Caco-2 (cell line): ENCODE measurements at regions not wholly inside any gene's neighbourhood (a gene's known extent, or its start where the extent isn't known, plus 50 kb on each side); places are given as distances from the start of the nearest gene placed in this dataset.

Experiments used
- BruUV-seq: library from RNA; stranded (reverse); fragments of 400-500 nt; replicated peaks from 2 replicates; lab custom pipeline; 2021; lab: Mats Ljungman, UMichigan
- CTCF ChIA-PET: fragments of 300-600 bp; sonication (Branson Sonifier 250); formaldehyde crosslinking; loops from one replicate; lab custom pipeline; 2022; ENCODE audit warnings: antibody characterized with exemption; lab: Charles Lee
- POLR2A ChIA-PET: fragments of 300-600 bp; sonication (Branson Sonifier 250); formaldehyde crosslinking; loops from one replicate; lab custom pipeline; 2022; ENCODE audit warnings: antibody characterized with exemption; lab: Charles Lee
- DNase-seq, 2 experiments: peaks; one replicate each; pipeline versions ENCODE4 v3.0.0 to v3.0.0-alpha.2; 2020 to 2022
- H3K27me3 ChIP-seq: replicated peaks from 2 replicates; pipeline ENCODE4 v1.6.0; 2011; ENCODE audit warnings: low read length; ENCODE audit not compliant: control insufficient read depth, insufficient read depth
- H3K36me3 ChIP-seq: 2 replicates; pipeline ENCODE4 v1.5.1; 2011; ENCODE audit warnings: low read length; ENCODE audit not compliant: control insufficient read depth, insufficient read depth
- H3K4me1 ChIP-seq: fragments of 250-450 bp; sonication (Bioruptor Pico); 2 replicates; pipeline ENCODE4 v1.5.1; 2020; ENCODE audit warnings: mild to moderate bottlenecking
- H3K4me3 ChIP-seq: 2 replicates; pipeline ENCODE4 v1.5.1; 2011; ENCODE audit warnings: low read depth, mild to moderate bottlenecking, control low read depth, low read length
- H3K9me3 ChIP-seq: fragments of 250-450 bp; sonication (Bioruptor Pico); 2 replicates; pipeline ENCODE4 v1.5.1; 2020; ENCODE audit warnings: mild to moderate bottlenecking, moderate library complexity
- H3K27ac Mint-ChIP-seq: one replicate; pipeline ENCODE4 v1.8.0; 2022; ENCODE audit warnings: mixed read lengths; ENCODE audit not compliant: unreplicated experiment
- H3K27me3 Mint-ChIP-seq: one replicate; pipeline ENCODE4 v1.8.0; 2022; ENCODE audit warnings: mixed read lengths; ENCODE audit not compliant: insufficient read depth, unreplicated experiment
- H3K36me3 Mint-ChIP-seq: one replicate; pipeline ENCODE4 v1.8.0; 2022; ENCODE audit warnings: mild to moderate bottlenecking, mixed read lengths; ENCODE audit not compliant: insufficient read depth, unreplicated experiment
- H3K4me1 Mint-ChIP-seq: one replicate; pipeline ENCODE4 v1.8.0; 2022; ENCODE audit warnings: low read depth, mixed read lengths; ENCODE audit not compliant: unreplicated experiment
- H3K4me3 Mint-ChIP-seq: one replicate; pipeline ENCODE4 v1.8.0; 2022; ENCODE audit warnings: mild to moderate bottlenecking, moderate library complexity, mixed read lengths; ENCODE audit not compliant: unreplicated experiment
- H3K9me3 Mint-ChIP-seq: one replicate; pipeline ENCODE4 v1.8.0; 2022; ENCODE audit warnings: mixed read lengths; ENCODE audit not compliant: unreplicated experiment
- intact Hi-C: fragments of 100-400 bp; cut with micrococcal nuclease; formaldehyde crosslinking; loops from one replicate; pipeline ENCODE4 v1.10.0; 2022; ENCODE audit not compliant: unreplicated experiment
- TF ChIP-seq, protein P1 (sequence below), 2 experiments: fragments of 200-600 bp in 1 of 2; IDR thresholded peaks; 1 replicate in 1 of 2; 2 replicates in 1 of 2; pipeline versions ENCODE4 v1.5.1 to v1.8.0; 2011 to 2022; ENCODE audit warnings: antibody characterized with exemption in 1 of 2, control low read depth in 1 of 2, inconsistent platforms in 1 of 2, low read depth in 1 of 2, low read length in 1 of 2, mild to moderate bottlenecking in 1 of 2, moderate library complexity in 1 of 2; ENCODE audit not compliant: insufficient read depth in 1 of 2, severe bottlenecking in 1 of 2, unreplicated experiment in 1 of 2

DNA sequence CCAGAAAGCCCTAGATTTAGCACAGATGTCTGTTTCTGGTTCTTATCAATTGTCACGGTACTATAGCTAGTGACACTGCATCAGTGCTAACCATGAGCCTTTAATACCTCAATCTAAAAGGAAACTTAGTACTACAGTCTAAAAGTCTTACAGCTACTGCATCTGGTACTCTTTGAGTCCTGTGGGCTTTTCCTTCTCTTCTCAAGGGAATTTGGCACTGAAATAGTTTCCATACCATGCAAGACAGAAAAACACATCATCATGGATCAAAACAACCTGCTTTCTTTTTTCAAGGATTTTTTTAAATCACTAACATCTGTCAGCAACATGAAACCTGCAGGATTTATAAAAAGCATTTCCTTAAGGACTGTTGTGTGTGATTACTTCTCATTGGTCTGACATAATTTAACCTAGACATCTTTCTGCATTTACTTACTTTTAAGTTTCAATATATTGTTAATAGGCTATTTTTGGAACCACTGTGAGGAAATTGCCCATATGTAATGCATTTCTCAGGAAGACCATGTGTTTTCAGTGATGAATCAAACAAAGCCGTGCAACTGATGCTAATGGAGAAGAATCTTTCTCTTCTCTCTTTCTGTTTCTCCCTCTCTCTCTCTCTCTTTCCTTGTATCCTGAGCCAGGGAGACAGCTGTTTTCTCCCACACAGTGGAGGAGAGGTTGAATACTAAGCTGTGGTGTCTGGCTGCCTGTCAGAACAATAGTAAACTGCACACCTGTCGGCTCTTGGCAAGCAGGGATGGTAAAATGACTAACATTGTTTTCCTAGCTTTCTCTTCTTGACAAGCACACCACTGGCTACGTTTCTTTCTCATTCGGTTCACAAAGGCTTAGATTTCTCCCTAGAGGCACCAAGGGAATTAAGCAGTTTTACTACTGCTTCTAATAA is 273.4 kb downstream of the CSNK1G3 start:
- peaks cover 4% of the 10 kb centered on the region for H3K9me3 ChIP-seq
- DNase-seq = no peak
- BruUV-seq = no TSS peak
- H3K4me3 ChIP-seq = no peak overlapping the region
- ChIA-PET CTCF (no interaction called here), POLR2A (no interaction called here)
- no peaks in the 10 kb centered on the region for H3K4me1 ChIP-seq
- Mint-ChIP-seq H3K4me3 (no peak overlapping the region), H3K9me3 (peaks cover 10% of the 10 kb centered on the region), H3K4me1 (no peaks in the 10 kb centered on the region), H3K27ac (no peak overlapping the region), H3K36me3 (no peaks in the 10 kb centered on the region), H3K27me3 (no peaks in the 10 kb centered on the region)
- H3K36me3 ChIP-seq = no peaks in the 10 kb centered on the region
- no peaks in the 10 kb centered on the region for H3K27me3 ChIP-seq
- intact Hi-C loops = no loop called here
- TF ChIP-seq, protein P1, sequence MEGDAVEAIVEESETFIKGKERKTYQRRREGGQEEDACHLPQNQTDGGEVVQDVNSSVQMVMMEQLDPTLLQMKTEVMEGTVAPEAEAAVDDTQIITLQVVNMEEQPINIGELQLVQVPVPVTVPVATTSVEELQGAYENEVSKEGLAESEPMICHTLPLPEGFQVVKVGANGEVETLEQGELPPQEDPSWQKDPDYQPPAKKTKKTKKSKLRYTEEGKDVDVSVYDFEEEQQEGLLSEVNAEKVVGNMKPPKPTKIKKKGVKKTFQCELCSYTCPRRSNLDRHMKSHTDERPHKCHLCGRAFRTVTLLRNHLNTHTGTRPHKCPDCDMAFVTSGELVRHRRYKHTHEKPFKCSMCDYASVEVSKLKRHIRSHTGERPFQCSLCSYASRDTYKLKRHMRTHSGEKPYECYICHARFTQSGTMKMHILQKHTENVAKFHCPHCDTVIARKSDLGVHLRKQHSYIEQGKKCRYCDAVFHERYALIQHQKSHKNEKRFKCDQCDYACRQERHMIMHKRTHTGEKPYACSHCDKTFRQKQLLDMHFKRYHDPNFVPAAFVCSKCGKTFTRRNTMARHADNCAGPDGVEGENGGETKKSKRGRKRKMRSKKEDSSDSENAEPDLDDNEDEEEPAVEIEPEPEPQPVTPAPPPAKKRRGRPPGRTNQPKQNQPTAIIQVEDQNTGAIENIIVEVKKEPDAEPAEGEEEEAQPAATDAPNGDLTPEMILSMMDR (IDR thresholded peaks at IDR 0.05; ENCODE audit: insufficient read depth in 1 of 2, low read depth in 1 of 2, low read length in 1 of 2, severe bottlenecking in 1 of 2, unreplicated experiment in 1 of 2) = no peak

DNA sequence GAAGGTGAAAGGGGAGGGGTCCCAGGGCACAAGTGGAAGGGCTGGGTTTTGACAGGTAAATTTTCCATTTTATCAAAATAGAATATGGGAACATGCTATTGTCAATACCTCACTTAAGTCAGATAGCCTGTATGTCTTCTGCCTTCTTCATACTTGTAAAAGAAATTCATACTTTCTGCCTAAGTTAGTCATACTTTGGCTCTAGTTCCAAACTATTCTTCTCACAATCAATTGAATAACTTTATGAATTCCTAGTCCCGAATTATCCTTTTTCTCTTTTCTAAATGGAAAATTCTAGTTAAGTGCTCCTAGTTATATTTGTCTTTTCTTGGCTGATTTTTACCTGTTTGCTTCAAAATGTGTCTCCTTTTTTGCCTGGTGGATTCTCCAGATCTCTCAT is 271.4 kb downstream of the CSNK1G3 start:
- Mint-ChIP-seq H3K27ac (no peak overlapping the region), H3K9me3 (peaks cover 1% of the 10 kb centered on the region), H3K4me3 (no peak overlapping the region), H3K36me3 (no peaks in the 10 kb centered on the region), H3K27me3 (peaks cover 3% of the 10 kb centered on the region), H3K4me1 (no peaks in the 10 kb centered on the region)
- CTCF ChIA-PET = no interaction called here
- intact Hi-C loops = no loop called here
- TF ChIP-seq, protein P1 (IDR thresholded peaks at IDR 0.05; ENCODE audit: insufficient read depth in 1 of 2, low read depth in 1 of 2, low read length in 1 of 2, severe bottlenecking in 1 of 2, unreplicated experiment in 1 of 2) = no peak
- no peaks in the 10 kb centered on the region for H3K4me1 ChIP-seq
- DNase-seq = no peak
- no peaks in the 10 kb centered on the region for H3K27me3 ChIP-seq
- no peaks in the 10 kb centered on the region for H3K9me3 ChIP-seq
- POLR2A ChIA-PET = no interaction called here
- no TSS peak for BruUV-seq
- H3K4me3 ChIP-seq = no peak overlapping the region
- no peaks in the 10 kb centered on the region for H3K36me3 ChIP-seq

DNA sequence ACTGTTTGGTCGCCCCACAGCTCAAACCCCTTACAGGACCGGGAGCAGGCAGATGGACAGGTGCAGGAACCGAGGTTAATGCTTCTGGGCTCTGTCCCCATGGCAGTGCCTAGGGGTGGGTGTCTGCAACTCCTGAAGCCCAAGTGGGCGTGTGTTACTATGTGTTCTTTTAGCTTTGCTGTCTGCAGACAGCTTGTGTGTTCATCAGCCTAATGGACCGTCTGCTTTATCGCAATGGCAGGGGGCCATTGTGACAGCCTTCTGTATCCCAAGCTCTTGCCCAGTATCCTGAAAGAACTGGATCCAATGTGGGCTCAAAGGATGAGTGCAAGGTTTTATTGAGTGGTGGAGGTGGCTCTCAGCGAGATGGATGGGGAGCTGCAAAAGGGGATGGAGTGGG is 266.7 kb downstream of the CSNK1G3 start:
- no peaks in the 10 kb centered on the region for H3K4me1 ChIP-seq
- no peak overlapping the region for H3K27ac Mint-ChIP-seq
- POLR2A ChIA-PET = no interaction called here
- no peaks in the 10 kb centered on the region for H3K9me3 ChIP-seq
- H3K36me3 ChIP-seq = no peaks in the 10 kb centered on the region
- CTCF ChIA-PET = no interaction called here
- H3K36me3 Mint-ChIP-seq = no peaks in the 10 kb centered on the region
- no peak overlapping the region for H3K4me3 Mint-ChIP-seq
- no peak overlapping the region for H3K4me3 ChIP-seq
- no peaks in the 10 kb centered on the region for H3K27me3 ChIP-seq
- H3K9me3 Mint-ChIP-seq = no peaks in the 10 kb centered on the region
- peaks cover 3% of the 10 kb centered on the region for H3K27me3 Mint-ChIP-seq
- no peaks in the 10 kb centered on the region for H3K4me1 Mint-ChIP-seq
- no TSS peak for BruUV-seq
- TF ChIP-seq, protein P1 (IDR thresholded peaks at IDR 0.05; ENCODE audit: insufficient read depth in 1 of 2, low read depth in 1 of 2, low read length in 1 of 2, severe bottlenecking in 1 of 2, unreplicated experiment in 1 of 2) = no peak
- no peak for DNase-seq
- intact Hi-C loops = no loop called here
